Thyroid gland (tissue), 4 donors: ENCODE measurements at regions not wholly inside any gene's neighbourhood (a gene's known extent, or its start where the extent isn't known, plus 50 kb on each side); places are given as distances from the start of the nearest gene placed in this dataset.

ENCODE experiments used
- DNase-seq, 2 donors: peaks; one replicate each; pipeline ENCODE4 v3.0.0-alpha.2; 2019
- H3K27ac ChIP-seq, 3 donors: fragments of 200-600 bp; sonication (generic); 1 replicate in 2 of 3; 2 replicates in 1 of 3; pipeline ENCODE4 v1.5.1; 2016 to 2019; ENCODE audit warnings: mild to moderate bottlenecking in 1 of 3, moderate library complexity in 1 of 3
- H3K27me3 ChIP-seq: fragments of 200-600 bp; sonication (generic); one replicate; pipeline ENCODE4 v1.5.1; 2019
- H3K36me3 ChIP-seq, 2 donors: fragments of 200-600 bp; sonication (generic); one replicate each; pipeline ENCODE4 v1.5.1; 2016 to 2019
- H3K4me1 ChIP-seq, 2 donors: fragments of 200-600 bp; sonication (generic); one replicate each; pipeline ENCODE4 v1.5.1; 2017 to 2019
- H3K4me3 ChIP-seq, 3 donors: fragments of 200-600 bp; sonication (generic); replicated peaks in 1 of 3; 1 replicate in 2 of 3; 2 replicates in 1 of 3; pipeline ENCODE4 v1.5.1; 2016; ENCODE audit warnings: mild to moderate bottlenecking in 1 of 3
- H3K9me3 ChIP-seq: fragments of 200-600 bp; sonication (generic); one replicate; pipeline ENCODE4 v1.5.1; 2017
- POLR2A ChIP-seq, 2 donors: fragments of 450-650 bp; IDR thresholded peaks; one replicate each; pipeline ENCODE4 v1.6.1; 2017; ENCODE audit warnings: antibody characterized with exemption in 2 of 2, mild to moderate bottlenecking in 2 of 2, moderate library complexity in 1 of 2
- WGBS, 2 donors: methylation state at CpG; one replicate each; pipeline ENCODE4 v1.1.5; 2017; 5-methylcytosine and 5-hydroxymethylcytosine counted together
- intact Hi-C: fragments of 100-400 bp; cut with DNase I; formaldehyde crosslinking; loops from one replicate; pipeline ENCODE4 v1.15.1; 2023
- TF ChIP-seq, protein P1 (sequence below), 6 experiments: fragments of 200-600 bp in 3 of 6; fragments of 450-650 bp in 3 of 6; sonication (generic) in 3 of 6; IDR thresholded peaks; one replicate each; pipeline ENCODE4 v1.5.1; 2016 to 2019; ENCODE audit warnings: antibody characterized with exemption in 6 of 6, mild to moderate bottlenecking in 2 of 6, inconsistent platforms in 1 of 6, moderate library complexity in 1 of 6

DNA sequence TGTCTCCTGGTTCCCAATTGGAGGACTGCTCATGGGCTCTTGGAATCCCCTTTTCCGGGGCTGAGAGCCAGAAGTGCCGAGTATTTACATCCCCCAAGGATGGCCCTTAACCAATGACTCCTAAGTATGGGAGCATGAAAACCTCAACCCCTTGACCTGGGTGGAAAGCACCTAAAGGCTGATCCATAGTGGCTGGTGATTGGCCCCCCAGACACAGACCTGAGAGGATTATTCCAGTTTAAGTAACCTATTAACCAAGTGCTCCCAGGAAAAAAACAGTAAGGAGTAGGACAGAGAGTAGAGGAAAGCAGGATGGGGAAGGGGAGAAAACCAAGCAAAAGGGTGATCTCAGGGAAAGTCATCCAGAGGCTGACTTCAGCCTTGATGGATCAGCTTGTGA, 206.1 kb upstream of the RND3 start:
- no peaks in the 10 kb centered on the region for H3K36me3 ChIP-seq
- H3K4me1 ChIP-seq = no peaks in the 10 kb centered on the region
- intact Hi-C loops = no loop called here
- TF ChIP-seq POLR2A (IDR thresholded peaks at IDR 0.05) = no peak
- TF ChIP-seq, protein P1, sequence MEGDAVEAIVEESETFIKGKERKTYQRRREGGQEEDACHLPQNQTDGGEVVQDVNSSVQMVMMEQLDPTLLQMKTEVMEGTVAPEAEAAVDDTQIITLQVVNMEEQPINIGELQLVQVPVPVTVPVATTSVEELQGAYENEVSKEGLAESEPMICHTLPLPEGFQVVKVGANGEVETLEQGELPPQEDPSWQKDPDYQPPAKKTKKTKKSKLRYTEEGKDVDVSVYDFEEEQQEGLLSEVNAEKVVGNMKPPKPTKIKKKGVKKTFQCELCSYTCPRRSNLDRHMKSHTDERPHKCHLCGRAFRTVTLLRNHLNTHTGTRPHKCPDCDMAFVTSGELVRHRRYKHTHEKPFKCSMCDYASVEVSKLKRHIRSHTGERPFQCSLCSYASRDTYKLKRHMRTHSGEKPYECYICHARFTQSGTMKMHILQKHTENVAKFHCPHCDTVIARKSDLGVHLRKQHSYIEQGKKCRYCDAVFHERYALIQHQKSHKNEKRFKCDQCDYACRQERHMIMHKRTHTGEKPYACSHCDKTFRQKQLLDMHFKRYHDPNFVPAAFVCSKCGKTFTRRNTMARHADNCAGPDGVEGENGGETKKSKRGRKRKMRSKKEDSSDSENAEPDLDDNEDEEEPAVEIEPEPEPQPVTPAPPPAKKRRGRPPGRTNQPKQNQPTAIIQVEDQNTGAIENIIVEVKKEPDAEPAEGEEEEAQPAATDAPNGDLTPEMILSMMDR (IDR thresholded peaks at IDR 0.05) = no peak
- DNase-seq = no peak
- no peaks in the 10 kb centered on the region for H3K27me3 ChIP-seq
- H3K4me3 ChIP-seq = no peak overlapping the region
- no peaks in the 10 kb centered on the region for H3K9me3 ChIP-seq
- 69 to 79% methylated on average over 2 of the region's 2 CpGs for WGBS, 2 donors
- H3K27ac ChIP-seq = no peak overlapping the region

DNA sequence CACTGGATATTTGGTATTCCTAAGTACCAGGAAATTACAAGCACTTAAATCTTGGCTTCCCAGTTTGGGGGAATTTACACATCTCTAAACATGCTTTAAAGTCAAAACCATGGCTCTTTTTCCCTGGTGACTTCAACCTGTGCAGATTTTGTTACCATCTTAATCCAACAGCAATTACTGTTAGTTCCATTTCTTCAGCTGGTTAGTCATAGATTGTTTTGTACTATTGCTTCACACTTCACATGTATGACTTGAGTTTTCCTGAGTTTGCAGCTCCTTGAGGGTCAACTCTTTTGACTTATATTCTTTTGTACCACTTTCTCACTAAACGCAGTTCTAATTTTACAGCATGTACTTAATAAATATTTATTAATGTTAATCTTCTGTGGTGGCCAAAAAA, 203.4 kb upstream of the RND3 start:
- no peak overlapping the region for H3K27ac ChIP-seq
- WGBS, 2 donors = 89 to 96% methylated on average over 1 of the region's 1 CpG
- H3K27me3 ChIP-seq = no peaks in the 10 kb centered on the region
- TF ChIP-seq POLR2A (IDR thresholded peaks at IDR 0.05) = no peak
- TF ChIP-seq, protein P1 (IDR thresholded peaks at IDR 0.05) = no peak
- H3K36me3 ChIP-seq = no peaks in the 10 kb centered on the region
- no peaks in the 10 kb centered on the region for H3K4me1 ChIP-seq
- no peak overlapping the region for H3K4me3 ChIP-seq
- intact Hi-C loops = no loop called here
- DNase-seq = no peak
- no peaks in the 10 kb centered on the region for H3K9me3 ChIP-seq

DNA sequence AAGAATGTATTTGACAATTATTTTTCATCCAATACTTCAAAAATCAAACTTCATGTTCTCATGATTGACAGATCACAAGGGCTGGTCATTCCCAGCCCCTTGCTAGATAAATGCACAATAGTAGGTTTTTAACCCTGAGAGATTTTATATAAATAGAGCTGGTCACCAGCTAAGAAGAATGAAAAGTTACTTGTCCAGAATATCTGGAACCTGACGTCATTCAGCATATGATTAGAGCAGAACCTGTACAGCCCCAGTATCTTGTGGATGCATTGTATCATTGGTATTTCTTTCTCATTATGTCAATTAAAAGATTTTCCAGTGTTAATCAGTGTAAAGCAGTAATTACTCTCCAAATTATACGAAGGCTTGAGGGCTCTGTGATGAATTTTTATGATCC, 202.8 kb upstream of the RND3 start:
- Histone ChIP-seq H3K27ac (no peak overlapping the region), H3K36me3 (no peaks in the 10 kb centered on the region), H3K27me3 (no peaks in the 10 kb centered on the region), H3K9me3 (no peaks in the 10 kb centered on the region), H3K4me3 (no peak overlapping the region), H3K4me1 (no peaks in the 10 kb centered on the region)
- WGBS, 2 donors = 86 to 91% methylated on average over 2 of the region's 2 CpGs
- intact Hi-C loops = no loop called here
- no peak for DNase-seq
- TF ChIP-seq, protein P1 (IDR thresholded peaks at IDR 0.05) = no peak
- TF ChIP-seq POLR2A (IDR thresholded peaks at IDR 0.05) = no peak

DNA sequence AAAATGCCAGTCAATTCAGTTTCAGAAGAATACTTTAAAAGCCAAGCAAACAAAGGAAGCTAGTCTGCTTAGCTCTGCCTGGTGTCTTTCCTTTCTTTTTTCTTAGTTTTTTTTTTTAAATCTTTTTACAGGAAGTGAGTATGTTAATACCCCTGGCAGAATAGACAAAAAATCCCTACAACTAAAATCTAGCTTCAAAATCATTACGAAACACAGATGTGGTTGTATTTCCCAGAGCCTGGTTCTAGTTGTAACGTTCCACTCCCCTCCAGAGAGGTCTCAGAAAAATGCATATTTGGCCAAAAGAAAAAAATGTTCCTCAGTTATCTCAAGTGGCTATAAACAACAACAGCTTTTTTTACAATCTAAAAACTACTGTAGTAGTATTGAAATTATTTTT, 202.1 kb upstream of the RND3 start:
- WGBS, 2 donors = 64 to 73% methylated on average over 2 of the region's 2 CpGs
- intact Hi-C loops = no loop called here
- no peaks in the 10 kb centered on the region for H3K36me3 ChIP-seq
- no peak overlapping the region for H3K4me3 ChIP-seq
- H3K9me3 ChIP-seq = no peaks in the 10 kb centered on the region
- H3K27ac ChIP-seq = no peak overlapping the region
- H3K4me1 ChIP-seq = no peaks in the 10 kb centered on the region
- H3K27me3 ChIP-seq = no peaks in the 10 kb centered on the region
- TF ChIP-seq, protein P1 (IDR thresholded peaks at IDR 0.05) = no peak
- TF ChIP-seq POLR2A (IDR thresholded peaks at IDR 0.05) = no peak
- no peak for DNase-seq

DNA sequence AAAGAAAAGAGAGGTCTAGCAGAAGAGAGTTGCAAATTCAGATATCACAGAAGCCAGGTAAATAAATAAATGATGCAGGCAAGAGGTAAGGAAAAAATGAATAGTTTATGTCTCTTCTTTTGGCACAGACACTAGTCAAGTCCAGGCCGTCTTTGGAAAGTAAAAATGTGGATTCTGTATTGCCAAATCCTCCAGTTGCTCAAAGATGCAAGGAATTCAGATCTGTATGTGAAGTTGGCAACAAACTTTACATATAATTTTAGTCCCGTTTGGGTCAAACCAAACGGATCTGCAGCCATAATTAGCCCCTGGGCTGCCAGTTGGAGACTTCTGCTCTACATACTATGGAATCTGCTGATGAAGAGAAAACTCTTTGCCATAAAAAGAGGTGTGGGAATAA, 200.5 kb upstream of the RND3 start:
- Histone ChIP-seq H3K27me3 (no peaks in the 10 kb centered on the region), H3K9me3 (no peaks in the 10 kb centered on the region), H3K4me1 (no peaks in the 10 kb centered on the region), H3K27ac (no peak overlapping the region), H3K36me3 (no peaks in the 10 kb centered on the region), H3K4me3 (no peak overlapping the region)
- WGBS, 2 donors = 71 to 90% methylated on average over 3 of the region's 3 CpGs
- no peak for DNase-seq
- intact Hi-C loops = no loop called here
- TF ChIP-seq, protein P1 (IDR thresholded peaks at IDR 0.05) = no peak
- no peak for TF ChIP-seq POLR2A (IDR thresholded peaks at IDR 0.05)
